Osteocyte (in vitro differentiated cells): ENCODE measurements at regions not wholly inside any gene's neighbourhood (a gene's known extent, or its start where the extent isn't known, plus 50 kb on each side); places are given as distances from the start of the nearest gene placed in this dataset.
"Not testable (repeated sequence)": the region's sequence is repeated elsewhere in the genome, so short reads cannot be mapped to it uniquely, and the experiment has no call there.

ENCODE experiments used
- DNase-seq: peaks from one replicate; pipeline ENCODE4 v3.0.0; 2021; ENCODE audit warnings: mixed read lengths; ENCODE audit not compliant: unreplicated experiment; ENCODE audit errors: extremely low spot score
- H3K27ac Mint-ChIP-seq: one replicate; pipeline ENCODE4 v1.8.0; 2021; ENCODE audit warnings: mild to moderate bottlenecking, mixed read lengths; ENCODE audit not compliant: unreplicated experiment
- H3K27me3 Mint-ChIP-seq: one replicate; pipeline ENCODE4 v1.8.0; 2021; ENCODE audit warnings: mixed read lengths; ENCODE audit not compliant: unreplicated experiment
- H3K36me3 Mint-ChIP-seq: one replicate; pipeline ENCODE4 v1.8.0; 2021; ENCODE audit warnings: mixed read lengths; ENCODE audit not compliant: unreplicated experiment
- H3K4me1 Mint-ChIP-seq: one replicate; pipeline ENCODE4 v1.8.0; 2021; ENCODE audit warnings: mixed read lengths; ENCODE audit not compliant: unreplicated experiment
- H3K4me3 Mint-ChIP-seq: one replicate; pipeline ENCODE4 v1.8.0; 2021; ENCODE audit warnings: mild to moderate bottlenecking, moderate library complexity, mixed read lengths; ENCODE audit not compliant: unreplicated experiment
- H3K9me3 Mint-ChIP-seq: one replicate; pipeline ENCODE4 v1.8.0; 2021; ENCODE audit warnings: mixed read lengths; ENCODE audit not compliant: unreplicated experiment
- TF ChIP-seq, protein P1 (sequence below): fragments of 200-600 bp; sonication (generic); IDR thresholded peaks from 2 replicates; pipeline ENCODE4 v1.5.0; 2021; ENCODE audit warnings: antibody characterized with exemption, mild to moderate bottlenecking, moderate library complexity

DNA sequence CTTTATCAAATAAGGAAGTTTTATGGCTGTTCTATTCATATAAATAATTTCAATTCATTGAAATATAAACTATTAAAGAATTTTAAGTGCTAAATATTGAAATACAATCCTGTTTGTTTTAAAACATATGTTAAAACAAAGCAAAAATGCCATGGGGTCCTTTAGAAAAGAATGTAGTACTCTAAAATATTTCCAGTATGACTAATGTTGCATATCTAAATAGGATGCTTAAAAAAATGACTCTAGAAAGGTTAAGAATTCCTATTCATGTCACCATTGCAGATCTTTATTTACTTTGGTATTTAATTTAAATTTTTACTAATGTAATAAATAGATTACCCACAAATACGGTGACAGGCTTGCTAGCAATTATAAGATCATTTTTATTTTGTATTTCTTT, 132.3 kb downstream of the ZNF608 start:
- H3K36me3 Mint-ChIP-seq, result peaks cover 3% of the 10 kb centered on the region
- TF ChIP-seq, protein P1, sequence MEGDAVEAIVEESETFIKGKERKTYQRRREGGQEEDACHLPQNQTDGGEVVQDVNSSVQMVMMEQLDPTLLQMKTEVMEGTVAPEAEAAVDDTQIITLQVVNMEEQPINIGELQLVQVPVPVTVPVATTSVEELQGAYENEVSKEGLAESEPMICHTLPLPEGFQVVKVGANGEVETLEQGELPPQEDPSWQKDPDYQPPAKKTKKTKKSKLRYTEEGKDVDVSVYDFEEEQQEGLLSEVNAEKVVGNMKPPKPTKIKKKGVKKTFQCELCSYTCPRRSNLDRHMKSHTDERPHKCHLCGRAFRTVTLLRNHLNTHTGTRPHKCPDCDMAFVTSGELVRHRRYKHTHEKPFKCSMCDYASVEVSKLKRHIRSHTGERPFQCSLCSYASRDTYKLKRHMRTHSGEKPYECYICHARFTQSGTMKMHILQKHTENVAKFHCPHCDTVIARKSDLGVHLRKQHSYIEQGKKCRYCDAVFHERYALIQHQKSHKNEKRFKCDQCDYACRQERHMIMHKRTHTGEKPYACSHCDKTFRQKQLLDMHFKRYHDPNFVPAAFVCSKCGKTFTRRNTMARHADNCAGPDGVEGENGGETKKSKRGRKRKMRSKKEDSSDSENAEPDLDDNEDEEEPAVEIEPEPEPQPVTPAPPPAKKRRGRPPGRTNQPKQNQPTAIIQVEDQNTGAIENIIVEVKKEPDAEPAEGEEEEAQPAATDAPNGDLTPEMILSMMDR, result no peak
- H3K4me1 Mint-ChIP-seq, result peaks cover 9% of the 10 kb centered on the region
- no peak for DNase-seq
- H3K27me3 Mint-ChIP-seq, result no peaks in the 10 kb centered on the region
- H3K27ac Mint-ChIP-seq, result no peak overlapping the region
- no peak overlapping the region for H3K4me3 Mint-ChIP-seq
- H3K9me3 Mint-ChIP-seq, result no peaks in the 10 kb centered on the region

DNA sequence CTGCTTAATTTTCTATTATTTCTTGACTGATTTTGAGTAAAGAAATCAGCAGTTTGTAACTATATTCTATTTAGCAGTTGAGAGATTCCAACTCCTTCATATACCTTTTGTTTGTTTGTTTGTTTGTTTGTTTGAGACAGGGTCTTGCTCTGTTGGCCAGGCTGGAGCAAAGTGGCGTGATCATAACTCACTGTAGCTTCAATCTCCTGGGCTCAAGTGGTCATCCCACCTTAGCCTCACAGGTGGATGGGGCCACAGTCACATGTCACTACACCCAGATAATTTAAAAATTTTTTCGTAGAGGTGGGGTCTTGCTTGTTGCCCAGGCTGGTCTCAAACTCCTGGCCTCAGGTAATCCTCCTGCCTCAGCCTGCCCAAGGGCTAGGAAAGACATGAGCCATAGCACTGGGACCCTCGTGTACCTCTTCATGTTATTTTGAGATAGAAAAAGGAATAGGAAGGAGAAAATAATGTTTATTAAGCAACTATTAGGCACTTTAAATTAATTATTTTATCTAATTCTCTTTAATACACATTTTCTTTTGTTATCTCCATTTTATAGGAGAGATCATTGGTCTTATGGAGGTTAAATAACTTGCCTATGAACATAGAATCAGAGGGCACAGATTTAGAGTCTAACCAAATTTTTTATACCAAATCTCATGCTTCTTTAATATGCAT, 133.0 kb downstream of the ZNF608 start:
- TF ChIP-seq, protein P1, result no peak
- H3K27me3 Mint-ChIP-seq, result no peaks in the 10 kb centered on the region
- H3K9me3 Mint-ChIP-seq, result no peaks in the 10 kb centered on the region

DNA sequence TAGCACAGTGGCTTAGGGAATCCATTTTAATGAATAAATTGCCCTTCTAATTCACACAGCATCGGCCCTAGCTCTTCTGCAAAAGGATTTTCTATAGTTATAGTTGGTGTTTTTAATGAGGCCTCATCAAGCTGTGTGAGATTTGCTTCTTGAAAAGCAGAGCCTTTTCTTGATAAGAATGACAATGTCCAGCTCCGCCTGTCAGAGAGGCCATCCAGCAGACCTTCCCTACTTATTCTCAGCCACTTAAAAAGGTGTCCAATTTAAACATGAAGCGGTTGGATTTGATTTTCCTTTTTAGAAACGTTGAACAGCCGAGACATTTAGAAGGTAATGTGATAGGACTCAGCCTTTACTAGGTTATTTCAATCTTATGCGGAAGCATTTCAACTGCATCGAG, 134.4 kb downstream of the ZNF608 start:
- H3K36me3 Mint-ChIP-seq, result peaks cover 4% of the 10 kb centered on the region
- DNase-seq, result no peak
- no peak overlapping the region for H3K27ac Mint-ChIP-seq
- H3K4me3 Mint-ChIP-seq, result no peak overlapping the region
- H3K4me1 Mint-ChIP-seq, result peaks cover 9% of the 10 kb centered on the region
- TF ChIP-seq, protein P1, result no peak
- no peaks in the 10 kb centered on the region for H3K27me3 Mint-ChIP-seq
- H3K9me3 Mint-ChIP-seq, result peaks cover 6% of the 10 kb centered on the region

More for the DNA sequence above, 133.0 kb downstream of the ZNF608 start:
- peaks cover 9% of the 10 kb centered on the region for H3K4me1 Mint-ChIP-seq
- no peak overlapping the region for H3K27ac Mint-ChIP-seq
- H3K36me3 Mint-ChIP-seq, result peaks cover 3% of the 10 kb centered on the region
- no peak overlapping the region for H3K4me3 Mint-ChIP-seq
- DNase-seq, result no peak

DNA sequence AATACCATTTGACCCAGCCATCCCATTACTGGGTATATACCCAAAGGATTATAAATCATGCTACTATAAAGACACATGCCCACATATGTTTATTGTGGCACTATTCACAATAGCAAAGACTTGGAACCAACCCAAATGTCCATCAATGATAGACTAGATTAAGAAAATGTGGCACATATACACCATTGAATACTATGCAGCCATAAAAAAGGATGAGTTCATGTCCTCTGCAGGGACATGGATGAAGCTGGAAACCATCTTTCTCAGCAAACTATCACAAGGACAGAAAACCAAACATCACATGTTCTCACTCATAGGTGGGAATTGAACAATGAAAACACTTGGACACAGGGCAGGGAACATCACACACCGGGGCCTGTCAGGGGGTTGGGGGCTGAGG, 135.2 kb downstream of the ZNF608 start:
- DNase-seq, result not testable (repeated sequence)

DNA sequence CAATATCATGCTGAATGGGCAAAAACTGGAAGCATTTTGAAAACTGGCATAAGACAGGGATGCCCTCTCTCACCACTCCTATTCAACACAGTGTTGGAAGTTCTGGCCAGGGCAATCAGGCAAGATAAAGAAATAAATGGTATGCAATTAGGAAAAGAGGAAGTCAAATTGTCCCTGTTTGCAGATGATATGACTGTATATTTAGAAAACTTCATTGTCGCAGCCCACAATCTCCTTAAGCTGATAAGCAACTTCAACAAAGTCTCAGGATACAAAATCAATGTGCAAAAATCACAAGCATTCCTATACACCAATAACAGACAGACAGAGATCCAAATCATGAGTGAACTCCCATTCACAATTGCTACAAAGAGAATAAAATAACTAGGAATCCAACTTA, 136.8 kb downstream of the ZNF608 start:
- H3K4me1 Mint-ChIP-seq, result peaks cover 15% of the 10 kb centered on the region
- H3K36me3 Mint-ChIP-seq, DNase-seq, H3K9me3 Mint-ChIP-seq, H3K4me3 Mint-ChIP-seq, H3K27me3 Mint-ChIP-seq, H3K27ac Mint-ChIP-seq: not testable (repeated sequence)

More for the DNA sequence above, 135.2 kb downstream of the ZNF608 start:
- H3K27me3 Mint-ChIP-seq, H3K4me1 Mint-ChIP-seq, H3K4me3 Mint-ChIP-seq, H3K9me3 Mint-ChIP-seq, H3K27ac Mint-ChIP-seq, H3K36me3 Mint-ChIP-seq: not testable (repeated sequence)

DNA sequence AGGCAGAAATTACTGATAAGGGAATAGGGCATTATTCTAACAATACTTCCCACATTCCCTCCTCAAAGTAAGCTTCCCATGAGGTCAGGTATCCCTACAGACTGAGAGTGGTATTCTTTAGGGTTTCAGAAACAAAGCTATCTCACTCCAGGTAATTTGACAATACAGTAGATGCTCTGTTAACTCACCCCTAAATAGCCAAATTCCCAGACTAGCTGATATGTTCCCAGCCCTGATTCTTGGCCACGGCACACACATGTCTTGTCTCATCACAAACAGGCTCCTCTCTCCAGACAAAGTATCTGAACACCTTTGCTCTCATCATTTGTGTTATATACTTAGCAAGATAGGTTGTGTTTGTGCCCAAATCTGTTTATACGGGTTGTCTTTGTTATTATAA, 139.9 kb downstream of the ZNF608 start:
- no peaks in the 10 kb centered on the region for H3K27me3 Mint-ChIP-seq
- peaks cover 6% of the 10 kb centered on the region for H3K9me3 Mint-ChIP-seq
- peaks cover 12% of the 10 kb centered on the region for H3K4me1 Mint-ChIP-seq
- TF ChIP-seq, protein P1, result no peak
- no peak overlapping the region for H3K27ac Mint-ChIP-seq
- H3K36me3 Mint-ChIP-seq, result peaks cover 4% of the 10 kb centered on the region
- no peak for DNase-seq
- no peak overlapping the region for H3K4me3 Mint-ChIP-seq
